ENCODE measurements at regions not wholly inside any gene's neighbourhood (a gene's known extent, or its start where the extent isn't known, plus 50 kb on each side); places are given as distances from the start of the nearest gene placed in this dataset.

GRCh38 chr5:124317451-124317850 is 429.0 kb downstream of the ZNF608 start:
- Histone ChIP-seq H3K18ac (ENCODE audit: low read length) (no peak overlapping the region), H3K4me3 (ENCODE audit: low read length) (no peak overlapping the region), H2BK15ac (replicated peaks; ENCODE audit: low read depth) (peak overlapping the region; percentile 36), H3K23ac (ENCODE audit: low read length) (no peak overlapping the region), H3K79me1 (ENCODE audit: low read length) (no peaks in the 10 kb centered on the region), H3K36me3 (ENCODE audit: control insufficient read depth, insufficient read depth, low read length) (no peaks in the 10 kb centered on the region), H3K4me1 (ENCODE audit: control insufficient read depth, low read depth, low read length) (no peaks in the 10 kb centered on the region), H3K9ac (ENCODE audit: low read length) (no peak overlapping the region), H3K27ac (ENCODE audit: low read depth, low read length) (no peak overlapping the region), H2AK5ac (ENCODE audit: low read length) (no peak overlapping the region), H4K8ac (ENCODE audit: low read depth, low read length) (no peak overlapping the region), H4K5ac (ENCODE audit: low read length) (no peak overlapping the region), H2BK120ac (ENCODE audit: low read depth, low read length) (no peak overlapping the region), H3K27me3 (ENCODE audit: insufficient read depth, low read length, poor library complexity) (no peaks in the 10 kb centered on the region), H3K4me2 (ENCODE audit: low read length) (no peak overlapping the region), H3K4ac (ENCODE audit: low read depth, low read length) (no peak overlapping the region), H3K79me2 (ENCODE audit: control insufficient read depth, insufficient read depth, low read length) (no peaks in the 10 kb centered on the region), H3K56ac (ENCODE audit: low read length) (no peak overlapping the region), H2BK5ac (ENCODE audit: low read length) (no peak overlapping the region)
- WGBS (ENCODE audit: extremely low coverage, insufficient coverage, low lambda C conversion rate), result no CpG with 5 or more reads among the region's 3 CpGs
- no peak for DNase-seq

DNA sequence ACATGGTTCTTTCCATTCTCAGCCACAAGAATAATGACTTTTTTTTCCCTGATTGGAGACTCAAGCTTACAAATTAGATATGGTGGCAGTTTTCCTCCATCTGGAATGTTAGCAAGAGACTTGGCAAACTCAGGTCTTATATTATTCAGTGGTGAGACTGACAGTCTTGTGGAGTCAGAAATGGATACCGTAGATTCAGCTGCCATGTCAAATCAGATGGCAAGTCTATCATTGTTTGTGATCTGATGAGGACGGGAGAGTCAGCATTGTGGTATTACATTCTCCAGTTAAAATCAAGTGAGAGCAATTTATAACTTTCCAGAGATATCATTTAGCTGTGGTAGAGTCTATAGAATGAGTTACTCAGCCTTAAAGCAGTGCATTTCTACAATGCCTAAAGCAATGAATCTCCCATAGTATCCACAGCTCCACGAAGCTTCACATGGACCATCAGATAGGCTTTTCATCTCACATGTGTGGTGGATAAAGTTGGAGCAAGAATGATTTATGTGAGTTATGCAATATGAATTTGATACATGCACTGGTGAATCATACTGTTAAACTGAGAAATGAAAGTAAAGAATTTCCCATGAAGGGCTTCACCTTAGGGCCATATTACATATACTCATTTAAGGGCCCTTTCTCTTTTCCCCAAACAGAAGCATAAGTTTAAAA is 430.6 kb downstream of the ZNF608 start:
- no peak overlapping the region for H3K18ac ChIP-seq (ENCODE audit: low read length)
- H3K4ac ChIP-seq (ENCODE audit: low read depth, low read length), result no peak overlapping the region
- H3K56ac ChIP-seq (ENCODE audit: low read length), result no peak overlapping the region
- peaks cover 2% of the 10 kb centered on the region for H3K4me1 ChIP-seq (ENCODE audit: control insufficient read depth, low read depth, low read length)
- H2BK120ac ChIP-seq (ENCODE audit: low read depth, low read length), result no peak overlapping the region
- H3K27me3 ChIP-seq (ENCODE audit: insufficient read depth, low read length, poor library complexity), result no peaks in the 10 kb centered on the region
- no peak overlapping the region for H2BK15ac ChIP-seq (replicated peaks; ENCODE audit: low read depth)
- no peak overlapping the region for H3K4me3 ChIP-seq (ENCODE audit: low read length)
- no peak overlapping the region for H3K27ac ChIP-seq (ENCODE audit: low read depth, low read length)
- H3K79me2 ChIP-seq (ENCODE audit: control insufficient read depth, insufficient read depth, low read length), result no peaks in the 10 kb centered on the region
- WGBS (ENCODE audit: extremely low coverage, insufficient coverage, low lambda C conversion rate), result no CpG with 5 or more reads among the region's 3 CpGs
- no peak overlapping the region for H3K23ac ChIP-seq (ENCODE audit: low read length)
- H3K9ac ChIP-seq (ENCODE audit: low read length), result no peak overlapping the region
- no peak overlapping the region for H4K8ac ChIP-seq (ENCODE audit: low read depth, low read length)
- no peak overlapping the region for H3K4me2 ChIP-seq (ENCODE audit: low read length)
- no peaks in the 10 kb centered on the region for H3K36me3 ChIP-seq (ENCODE audit: control insufficient read depth, insufficient read depth, low read length)
- H4K5ac ChIP-seq (ENCODE audit: low read length), result no peak overlapping the region
- H3K79me1 ChIP-seq (ENCODE audit: low read length), result no peaks in the 10 kb centered on the region
- H2BK5ac ChIP-seq (ENCODE audit: low read length), result no peak overlapping the region
- DNase-seq, result no peak
- H2AK5ac ChIP-seq (ENCODE audit: low read length), result no peak overlapping the region

GRCh38 chr5:124310453-124310852 is 436.0 kb downstream of the ZNF608 start:
- H3K4me2 ChIP-seq (ENCODE audit: low read length), result no peak overlapping the region
- no peak overlapping the region for H3K23ac ChIP-seq (ENCODE audit: low read length)
- H3K27ac ChIP-seq (ENCODE audit: low read depth, low read length), result no peak overlapping the region
- 100% methylated on average over 1 of the region's 3 CpGs for WGBS (ENCODE audit: extremely low coverage, insufficient coverage, low lambda C conversion rate)
- peak overlapping the region; percentile 28 for H3K56ac ChIP-seq (ENCODE audit: low read length)
- peaks cover 10% of the 10 kb centered on the region for H3K4me1 ChIP-seq (ENCODE audit: control insufficient read depth, low read depth, low read length)
- no peaks in the 10 kb centered on the region for H3K79me1 ChIP-seq (ENCODE audit: low read length)
- H3K4me3 ChIP-seq (ENCODE audit: low read length), result no peak overlapping the region
- no peak overlapping the region for H2BK120ac ChIP-seq (ENCODE audit: low read depth, low read length)
- peak overlapping the region; percentile 87 for H3K4ac ChIP-seq (ENCODE audit: low read depth, low read length)
- DNase-seq, result no peak
- H3K27me3 ChIP-seq (ENCODE audit: insufficient read depth, low read length, poor library complexity), result no peaks in the 10 kb centered on the region
- H3K18ac ChIP-seq (ENCODE audit: low read length), result peak overlapping the region; percentile 84
- H3K9ac ChIP-seq (ENCODE audit: low read length), result peak overlapping the region; percentile 24
- no peaks in the 10 kb centered on the region for H3K36me3 ChIP-seq (ENCODE audit: control insufficient read depth, insufficient read depth, low read length)
- no peak overlapping the region for H2AK5ac ChIP-seq (ENCODE audit: low read length)
- H2BK5ac ChIP-seq (ENCODE audit: low read length), result peak overlapping the region; percentile 29
- no peaks in the 10 kb centered on the region for H3K79me2 ChIP-seq (ENCODE audit: control insufficient read depth, insufficient read depth, low read length)
- no peak overlapping the region for H4K5ac ChIP-seq (ENCODE audit: low read length)
- H4K8ac ChIP-seq (ENCODE audit: low read depth, low read length), result no peak overlapping the region
- peak overlapping the region; percentile 98 for H2BK15ac ChIP-seq (replicated peaks; ENCODE audit: low read depth)

DNA sequence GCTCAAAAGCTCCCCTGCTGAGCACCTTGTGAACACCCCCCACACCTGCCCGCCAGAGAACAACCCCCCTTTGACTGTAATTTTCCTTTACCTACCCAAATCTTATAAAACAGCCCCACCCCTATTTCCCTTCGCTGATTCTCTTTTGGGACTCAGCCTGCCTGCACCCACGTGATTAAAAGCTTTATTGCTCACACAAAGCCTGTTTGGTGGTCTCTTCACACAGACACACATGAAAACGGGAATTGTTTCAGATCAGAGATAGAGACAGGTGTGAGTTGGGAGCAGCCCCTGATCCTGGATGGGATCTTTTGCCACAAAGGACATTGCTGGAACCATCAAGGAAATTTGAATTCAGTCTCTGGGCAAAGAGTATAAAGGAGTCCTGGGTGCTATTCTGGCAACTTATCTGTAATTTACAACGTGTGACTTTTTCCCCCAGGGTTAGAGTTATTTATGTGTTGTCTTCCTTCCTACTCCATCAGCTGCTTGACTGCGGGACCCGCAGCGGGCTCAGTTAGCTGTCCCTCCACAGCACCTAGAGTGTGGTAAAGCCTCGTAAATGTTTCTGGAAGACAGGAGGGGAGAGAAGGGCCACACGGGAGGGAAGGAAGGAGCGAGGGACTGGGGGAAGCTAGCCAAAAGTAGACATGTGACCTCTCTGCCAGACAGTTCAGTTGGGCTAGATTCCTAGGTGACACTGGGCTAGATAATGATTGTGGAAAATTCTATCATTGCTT is 437.0 kb downstream of the ZNF608 start:
- Histone ChIP-seq H3K18ac (ENCODE audit: low read length) (peak overlapping the region; percentile 64), H3K4me1 (ENCODE audit: control insufficient read depth, low read depth, low read length) (peaks cover 10% of the 10 kb centered on the region), H4K8ac (ENCODE audit: low read depth, low read length) (no peak overlapping the region), H3K79me2 (ENCODE audit: control insufficient read depth, insufficient read depth, low read length) (no peaks in the 10 kb centered on the region), H2BK120ac (ENCODE audit: low read depth, low read length) (peak overlapping the region; percentile 46), H3K79me1 (ENCODE audit: low read length) (no peaks in the 10 kb centered on the region), H3K36me3 (ENCODE audit: control insufficient read depth, insufficient read depth, low read length) (no peaks in the 10 kb centered on the region), H2BK5ac (ENCODE audit: low read length) (peak overlapping the region; percentile 98), H3K4ac (ENCODE audit: low read depth, low read length) (peak overlapping the region; percentile 96), H3K4me3 (ENCODE audit: low read length) (no peak overlapping the region), H3K4me2 (ENCODE audit: low read length) (no peak overlapping the region), H3K56ac (ENCODE audit: low read length) (peak overlapping the region; percentile 93), H3K9ac (ENCODE audit: low read length) (peak overlapping the region; percentile 67), H3K23ac (ENCODE audit: low read length) (no peak overlapping the region), H2BK15ac (replicated peaks; ENCODE audit: low read depth) (peak overlapping the region; percentile 25), H4K5ac (ENCODE audit: low read length) (no peak overlapping the region), H3K27ac (ENCODE audit: low read depth, low read length) (peak overlapping the region; percentile 93), H3K27me3 (ENCODE audit: insufficient read depth, low read length, poor library complexity) (no peaks in the 10 kb centered on the region), H2AK5ac (ENCODE audit: low read length) (no peak overlapping the region)
- no CpG with 5 or more reads among the region's 11 CpGs for WGBS (ENCODE audit: extremely low coverage, insufficient coverage, low lambda C conversion rate)
- peak; percentile 94 for DNase-seq

- Histone ChIP-seq H3K23ac (ENCODE audit: low read length) (no peak overlapping the region), H3K9ac (ENCODE audit: low read length) (no peak overlapping the region), H3K79me1 (ENCODE audit: low read length) (no peaks in the 10 kb centered on the region), H2BK120ac (ENCODE audit: low read depth, low read length) (no peak overlapping the region), H2BK15ac (replicated peaks; ENCODE audit: low read depth) (no peak overlapping the region), H3K36me3 (ENCODE audit: control insufficient read depth, insufficient read depth, low read length) (no peaks in the 10 kb centered on the region), H2BK5ac (ENCODE audit: low read length) (no peak overlapping the region), H3K56ac (ENCODE audit: low read length) (no peak overlapping the region), H3K27ac (ENCODE audit: low read depth, low read length) (no peak overlapping the region), H3K79me2 (ENCODE audit: control insufficient read depth, insufficient read depth, low read length) (no peaks in the 10 kb centered on the region), H3K4me1 (ENCODE audit: control insufficient read depth, low read depth, low read length) (no peaks in the 10 kb centered on the region), H3K4me2 (ENCODE audit: low read length) (no peak overlapping the region), H4K8ac (ENCODE audit: low read depth, low read length) (no peak overlapping the region), H3K4ac (ENCODE audit: low read depth, low read length) (no peak overlapping the region), H3K18ac (ENCODE audit: low read length) (no peak overlapping the region), H3K4me3 (ENCODE audit: low read length) (no peak overlapping the region), H3K27me3 (ENCODE audit: insufficient read depth, low read length, poor library complexity) (no peaks in the 10 kb centered on the region), H4K5ac (ENCODE audit: low read length) (no peak overlapping the region), H2AK5ac (ENCODE audit: low read length) (no peak overlapping the region)
- no CpG with 5 or more reads among the region's 1 CpG for WGBS (ENCODE audit: extremely low coverage, insufficient coverage, low lambda C conversion rate)
- DNase-seq, result no peak
Observed at GRCh38 chr5:124303366-124303765, 443.1 kb downstream of the ZNF608 start.

All from mesendoderm (in vitro differentiated cells).